ENCODE measurements at regions not wholly inside any gene's neighbourhood (a gene's known extent, or its start where the extent isn't known, plus 50 kb on each side); places are given as distances from the start of the nearest gene placed in this dataset.

- Histone ChIP-seq H3K36me3 (no peaks in the 10 kb centered on the region), H3K9me3 (peaks cover 0 to 3% (median 0%) of the 10 kb centered on the region in 4 donors), H3K4me1 (no peaks in the 10 kb centered on the region), H3K27me3 (no peaks in the 10 kb centered on the region), H3K27ac (no peak overlapping the region), H3K4me3 (no peak overlapping the region)
- no peak for TF ChIP-seq POLR2A (IDR thresholded peaks at IDR 0.05)
- TF ChIP-seq CTCF (IDR thresholded peaks at IDR 0.05): no peak
- no peak for DNase-seq
Observed at GRCh38 chr22:27554841-27555456, 246.6 kb downstream of the MN1 start.

- H3K27me3 ChIP-seq: no peaks in the 10 kb centered on the region
- no peaks in the 10 kb centered on the region for H3K4me1 ChIP-seq
- peaks cover 0 to 3% (median 0%) of the 10 kb centered on the region in 4 donors for H3K9me3 ChIP-seq
- no peak overlapping the region for H3K27ac ChIP-seq
- no peaks in the 10 kb centered on the region for H3K36me3 ChIP-seq
- H3K4me3 ChIP-seq: no peak overlapping the region
- no peak for DNase-seq
- TF ChIP-seq CTCF (IDR thresholded peaks at IDR 0.05): no peak
- TF ChIP-seq POLR2A (IDR thresholded peaks at IDR 0.05): no peak
Observed at GRCh38 chr22:27556371-27556770, 245.2 kb downstream of the MN1 start.

GRCh38 chr22:27557286-27558008, 244.1 kb downstream of the MN1 start:
- H3K27me3 ChIP-seq: no peaks in the 10 kb centered on the region
- H3K9me3 ChIP-seq: peaks cover 0 to 3% (median 0%) of the 10 kb centered on the region in 4 donors
- no peaks in the 10 kb centered on the region for H3K4me1 ChIP-seq
- H3K36me3 ChIP-seq: no peaks in the 10 kb centered on the region
- H3K4me3 ChIP-seq: no peak overlapping the region
- no peak for DNase-seq
- TF ChIP-seq POLR2A (IDR thresholded peaks at IDR 0.05): no peak
- no peak for TF ChIP-seq CTCF (IDR thresholded peaks at IDR 0.05)
- H3K27ac ChIP-seq: no peak overlapping the region

GRCh38 chr22:27558658-27559371, 242.7 kb downstream of the MN1 start:
- Histone ChIP-seq H3K27me3 (no peaks in the 10 kb centered on the region), H3K4me1 (no peaks in the 10 kb centered on the region), H3K36me3 (no peaks in the 10 kb centered on the region), H3K27ac (no peak overlapping the region), H3K9me3 (no peaks in the 10 kb centered on the region), H3K4me3 (no peak overlapping the region)
- no peak for DNase-seq
- no peak for TF ChIP-seq POLR2A (IDR thresholded peaks at IDR 0.05)

GRCh38 chr22:27560781-27561180, 240.8 kb downstream of the MN1 start:
- Histone ChIP-seq H3K27ac (no peak overlapping the region), H3K9me3 (no peaks in the 10 kb centered on the region), H3K36me3 (no peaks in the 10 kb centered on the region), H3K4me3 (no peak overlapping the region), H3K27me3 (no peaks in the 10 kb centered on the region), H3K4me1 (no peaks in the 10 kb centered on the region)
- no peak for DNase-seq
- TF ChIP-seq POLR2A (IDR thresholded peaks at IDR 0.05) (no peak), CTCF (IDR thresholded peaks at IDR 0.05) (no peak)

Data from Peyer's patch (tissue), 4 donors.